ENCODE measurements at regions not wholly inside any gene's neighbourhood (a gene's known extent, or its start where the extent isn't known, plus 50 kb on each side); places are given as distances from the start of the nearest gene placed in this dataset.

- TF ChIP-seq, protein P1, sequence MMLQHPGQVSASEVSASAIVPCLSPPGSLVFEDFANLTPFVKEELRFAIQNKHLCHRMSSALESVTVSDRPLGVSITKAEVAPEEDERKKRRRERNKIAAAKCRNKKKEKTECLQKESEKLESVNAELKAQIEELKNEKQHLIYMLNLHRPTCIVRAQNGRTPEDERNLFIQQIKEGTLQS (IDR thresholded peaks at IDR 0.05) = no peak
- TF ChIP-seq, protein P1 (CRISPR knock-in tag; conservative IDR thresholded peaks at IDR 0.05) = no peak
- TF ChIP-seq ELF1 (tag; IDR thresholded peaks at IDR 0.05) = no peak
- TF ChIP-seq, protein P2, sequence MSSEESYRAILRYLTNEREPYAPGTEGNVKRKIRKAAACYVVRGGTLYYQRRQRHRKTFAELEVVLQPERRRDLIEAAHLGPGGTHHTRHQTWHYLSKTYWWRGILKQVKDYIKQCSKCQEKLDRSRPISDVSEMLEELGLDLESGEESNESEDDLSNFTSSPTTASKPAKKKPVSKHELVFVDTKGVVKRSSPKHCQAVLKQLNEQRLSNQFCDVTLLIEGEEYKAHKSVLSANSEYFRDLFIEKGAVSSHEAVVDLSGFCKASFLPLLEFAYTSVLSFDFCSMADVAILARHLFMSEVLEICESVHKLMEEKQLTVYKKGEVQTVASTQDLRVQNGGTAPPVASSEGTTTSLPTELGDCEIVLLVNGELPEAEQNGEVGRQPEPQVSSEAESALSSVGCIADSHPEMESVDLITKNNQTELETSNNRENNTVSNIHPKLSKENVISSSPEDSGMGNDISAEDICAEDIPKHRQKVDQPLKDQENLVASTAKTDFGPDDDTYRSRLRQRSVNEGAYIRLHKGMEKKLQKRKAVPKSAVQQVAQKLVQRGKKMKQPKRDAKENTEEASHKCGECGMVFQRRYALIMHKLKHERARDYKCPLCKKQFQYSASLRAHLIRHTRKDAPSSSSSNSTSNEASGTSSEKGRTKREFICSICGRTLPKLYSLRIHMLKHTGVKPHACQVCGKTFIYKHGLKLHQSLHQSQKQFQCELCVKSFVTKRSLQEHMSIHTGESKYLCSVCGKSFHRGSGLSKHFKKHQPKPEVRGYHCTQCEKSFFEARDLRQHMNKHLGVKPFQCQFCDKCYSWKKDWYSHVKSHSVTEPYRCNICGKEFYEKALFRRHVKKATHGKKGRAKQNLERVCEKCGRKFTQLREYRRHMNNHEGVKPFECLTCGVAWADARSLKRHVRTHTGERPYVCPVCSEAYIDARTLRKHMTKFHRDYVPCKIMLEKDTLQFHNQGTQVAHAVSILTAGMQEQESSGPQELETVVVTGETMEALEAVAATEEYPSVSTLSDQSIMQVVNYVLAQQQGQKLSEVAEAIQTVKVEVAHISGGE (CRISPR knock-in tag; IDR thresholded peaks at IDR 0.05) = no peak
- TF ChIP-seq EP300 (IDR thresholded peaks at IDR 0.05; ENCODE audit: low read length) = no peak
- TF ChIP-seq ZNF311 (CRISPR knock-in tag; IDR thresholded peaks at IDR 0.05) = no peak
- TF ChIP-seq NEUROD1 (IDR thresholded peaks at IDR 0.05; ENCODE audit: borderline replicate concordance, low read depth, low read length, partially characterized antibody) = no peak
- no peak for TF ChIP-seq NFYB (IDR thresholded peaks at IDR 0.05; ENCODE audit: extremely low read depth, insufficient read length)
- no peak for TF ChIP-seq RBM22 (IDR thresholded peaks at IDR 0.05; ENCODE audit: low read depth, low read length, poor library complexity, severe bottlenecking)
- TF ChIP-seq KAT2B (IDR thresholded peaks at IDR 0.05; ENCODE audit: low read depth, low read length) = no peak
- TF ChIP-seq DLX4 (CRISPR knock-in tag; IDR thresholded peaks at IDR 0.05) = no peak
- TF ChIP-seq ZKSCAN1 (IDR thresholded peaks at IDR 0.05; ENCODE audit: low read depth, low read length) = no peak
- TF ChIP-seq MTA1 (IDR thresholded peaks at IDR 0.05; ENCODE audit: borderline replicate concordance) = no peak
Observed at GRCh38 chr2:107607473-107607872, 219.2 kb upstream of the RGPD4 start.

Measured in K562 (cell line).